Ramos (cell line): ENCODE measurements at regions not wholly inside any gene's neighbourhood (a gene's known extent, or its start where the extent isn't known, plus 50 kb on each side); places are given as distances from the start of the nearest gene placed in this dataset.

Experiments used
- in situ Hi-C: fragments of 300-500 bp; cut with MboI; formaldehyde crosslinking; loops from one replicate; pipeline ENCODE4 v1.14.3; 2022; ENCODE audit warnings: low sequenced_read_pairs; ENCODE audit not compliant: unreplicated experiment

- in situ Hi-C loops = no loop called here
Measured at GRCh38 chr17:6936370-6937028, 59.4 kb upstream of the ALOX12 start.

GRCh38 chr17:6938637-6939036 lies 57.2 kb upstream of the ALOX12 start:
- in situ Hi-C loops = no loop called here

GRCh38 chr17:6940186-6940649 lies 55.6 kb upstream of the ALOX12 start:
- in situ Hi-C loops = no loop called here

GRCh38 chr17:6941989-6942388 lies 53.9 kb upstream of the ALOX12 start:
- in situ Hi-C loops = no loop called here

GRCh38 chr17:6943406-6943805 lies 52.4 kb upstream of the ALOX12 start:
- in situ Hi-C loops = no loop called here
